Astrocyte (in vitro differentiated cells and primary cell): ENCODE measurements at regions not wholly inside any gene's neighbourhood (a gene's known extent, or its start where the extent isn't known, plus 50 kb on each side); places are given as distances from the start of the nearest gene placed in this dataset.

Source experiments
- CTCF ChIP-seq: IDR thresholded peaks from 2 replicates; pipeline ENCODE4 v1.5.1; 2011; ENCODE audit warnings: low read depth, mild to moderate bottlenecking, inconsistent platforms, low read length, moderate library complexity; ENCODE audit not compliant: insufficient read depth
- EZH2 ChIP-seq: IDR thresholded peaks from 2 replicates; pipeline ENCODE4 v1.6.1; 2012; ENCODE audit warnings: mild to moderate bottlenecking, low read length, inconsistent platforms; ENCODE audit not compliant: insufficient read depth

- TF ChIP-seq CTCF (no peak), EZH2 (no peak)
These were observed 1435.9 kb upstream of the TMEM132C start for GRCh38 chr12:126830778-126831680.
